Umbilical cord (tissue), 1 donor: ENCODE measurements at regions not wholly inside any gene's neighbourhood (a gene's known extent, or its start where the extent isn't known, plus 50 kb on each side); places are given as distances from the start of the nearest gene placed in this dataset.
A peak's percentile ranks its signal among the peaks of the same experiment; 100 is the strongest.

Experiments
- DNase-seq: peaks from one replicate; pipeline ENCODE4 v3.0.0-alpha.2; 2015; ENCODE audit warnings: low spot score

GRCh38 chr6:24987446-24988115, 51.8 kb upstream of the RIPOR2 start:
- peak; percentile 77 for DNase-seq

- DNase-seq = no peak
Measured at GRCh38 chr6:24988562-24988961, 52.8 kb upstream of the RIPOR2 start.

- DNase-seq = peak; percentile 44
Measured at GRCh38 chr6:24990236-24990845, 54.6 kb upstream of the RIPOR2 start.

GRCh38 chr6:24990944-24991809, 55.4 kb upstream of the RIPOR2 start:
- DNase-seq = no peak

- DNase-seq = peak; percentile 50
Measured at GRCh38 chr6:24991810-24992467, 56.2 kb upstream of the RIPOR2 start.

- no peak for DNase-seq
Measured at GRCh38 chr6:24994812-24995211, 59.1 kb upstream of the RIPOR2 start.

- DNase-seq = no peak
Measured at GRCh38 chr6:24995270-24995669, 59.5 kb upstream of the RIPOR2 start.

- no peak for DNase-seq
Measured at GRCh38 chr6:24996269-24996836, 60.6 kb upstream of the RIPOR2 start.

GRCh38 chr6:24997231-24997630, 61.5 kb upstream of the RIPOR2 start:
- no peak for DNase-seq

- no peak for DNase-seq
Measured at GRCh38 chr6:24997905-24998304, 62.1 kb upstream of the RIPOR2 start.

- peak; percentile 47 for DNase-seq
Measured at GRCh38 chr6:25002326-25003091, 66.7 kb upstream of the RIPOR2 start.

- no peak for DNase-seq
Measured at GRCh38 chr6:25004357-25004756, 68.6 kb upstream of the RIPOR2 start.

- no peak for DNase-seq
Measured at GRCh38 chr6:25005010-25005409, 69.2 kb upstream of the RIPOR2 start.

- no peak for DNase-seq
Measured at GRCh38 chr6:25006075-25006474, 70.3 kb upstream of the RIPOR2 start.

GRCh38 chr6:25006565-25007001, 70.8 kb upstream of the RIPOR2 start:
- peak; percentile 67 for DNase-seq

- DNase-seq = no peak
Measured at GRCh38 chr6:25007269-25007699, 71.5 kb upstream of the RIPOR2 start.

- no peak for DNase-seq
Measured at GRCh38 chr6:25008707-25009392, 73.1 kb upstream of the RIPOR2 start.

GRCh38 chr6:25009393-25009710, 73.6 kb upstream of the RIPOR2 start:
- DNase-seq = no peak

GRCh38 chr6:25010176-25010575, 74.4 kb upstream of the RIPOR2 start:
- DNase-seq = no peak

- DNase-seq = no peak
Measured at GRCh38 chr6:25010902-25011625, 75.3 kb upstream of the RIPOR2 start.
